Prostate gland (tissue), 2 donors: ENCODE measurements at regions not wholly inside any gene's neighbourhood (a gene's known extent, or its start where the extent isn't known, plus 50 kb on each side); places are given as distances from the start of the nearest gene placed in this dataset.

Experiments
- CTCF ChIP-seq, 4 experiments: fragments of 200-600 bp in 2 of 4; fragments of 450-650 bp in 2 of 4; sonication (generic) in 2 of 4; IDR thresholded peaks; 1 replicate in 3 of 4; 2 replicates in 1 of 4; pipeline ENCODE4 v1.5.1; 2016 to 2019; ENCODE audit warnings: antibody characterized with exemption in 4 of 4, mild to moderate bottlenecking in 2 of 4, moderate library complexity in 2 of 4
- POLR2A ChIP-seq: fragments of 450-650 bp; IDR thresholded peaks from one replicate; pipeline ENCODE4 v1.6.1; 2016; ENCODE audit warnings: antibody characterized with exemption, mild to moderate bottlenecking
- POLR2AphosphoS5 ChIP-seq: sonication (generic); formaldehyde crosslinking; IDR thresholded peaks from one replicate; pipeline ENCODE4 v1.6.1; 2017; ENCODE audit warnings: antibody characterized with exemption

GRCh38 chr20:6558341-6558740 lies 209.1 kb upstream of the BMP2 start:
- TF ChIP-seq CTCF (IDR thresholded peaks at IDR 0.05) (no peak), POLR2A (no peak), POLR2AphosphoS5 (no peak)
